PC-9 (cell line): ENCODE measurements at regions not wholly inside any gene's neighbourhood (a gene's known extent, or its start where the extent isn't known, plus 50 kb on each side); places are given as distances from the start of the nearest gene placed in this dataset.

ENCODE experiments used
- EZH2 ChIP-seq: fragments of 200-600 bp; sonication (generic); IDR thresholded peaks from 2 replicates; pipeline ENCODE4 v1.8.0; 2017; ENCODE audit warnings: antibody characterized with exemption, low read depth
- TF ChIP-seq, protein P1 (sequence below): fragments of 200-600 bp; sonication (generic); conservative IDR thresholded peaks from 2 replicates; pipeline ENCODE4 v1.6.1; 2017; ENCODE audit warnings: mixed run types, antibody characterized with exemption, mild to moderate bottlenecking, moderate library complexity

DNA sequence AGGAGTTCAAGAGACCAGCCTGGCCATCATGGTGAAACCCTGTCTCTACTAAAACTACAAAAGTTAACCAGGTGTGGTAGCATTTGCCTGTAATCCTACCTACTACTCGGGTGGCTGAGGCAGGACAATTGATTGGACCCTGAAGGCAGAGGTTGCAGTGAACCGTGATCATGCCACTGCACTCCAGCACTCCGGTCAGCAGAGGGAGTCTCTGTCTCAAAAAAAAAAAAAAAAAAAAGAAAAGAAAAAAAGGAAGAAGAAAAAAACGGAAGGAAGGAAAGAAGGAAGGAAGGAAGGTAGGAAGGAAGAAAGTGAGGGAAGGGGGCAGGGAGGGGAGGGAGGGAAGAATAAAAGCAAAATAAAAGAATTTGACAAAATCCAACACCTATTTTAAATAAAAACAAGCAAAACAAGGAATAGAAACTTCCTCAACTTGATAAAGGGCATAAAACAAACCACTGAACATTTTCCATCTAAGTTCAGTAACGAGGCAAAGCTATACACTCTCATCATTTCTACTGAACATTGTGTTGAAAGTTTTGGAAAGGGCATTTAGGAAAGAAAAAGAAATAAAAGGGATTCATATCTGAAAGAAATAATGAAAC lies 411.6 kb upstream of the SLITRK5 start:
- no peak for TF ChIP-seq EZH2
- TF ChIP-seq, protein P1, sequence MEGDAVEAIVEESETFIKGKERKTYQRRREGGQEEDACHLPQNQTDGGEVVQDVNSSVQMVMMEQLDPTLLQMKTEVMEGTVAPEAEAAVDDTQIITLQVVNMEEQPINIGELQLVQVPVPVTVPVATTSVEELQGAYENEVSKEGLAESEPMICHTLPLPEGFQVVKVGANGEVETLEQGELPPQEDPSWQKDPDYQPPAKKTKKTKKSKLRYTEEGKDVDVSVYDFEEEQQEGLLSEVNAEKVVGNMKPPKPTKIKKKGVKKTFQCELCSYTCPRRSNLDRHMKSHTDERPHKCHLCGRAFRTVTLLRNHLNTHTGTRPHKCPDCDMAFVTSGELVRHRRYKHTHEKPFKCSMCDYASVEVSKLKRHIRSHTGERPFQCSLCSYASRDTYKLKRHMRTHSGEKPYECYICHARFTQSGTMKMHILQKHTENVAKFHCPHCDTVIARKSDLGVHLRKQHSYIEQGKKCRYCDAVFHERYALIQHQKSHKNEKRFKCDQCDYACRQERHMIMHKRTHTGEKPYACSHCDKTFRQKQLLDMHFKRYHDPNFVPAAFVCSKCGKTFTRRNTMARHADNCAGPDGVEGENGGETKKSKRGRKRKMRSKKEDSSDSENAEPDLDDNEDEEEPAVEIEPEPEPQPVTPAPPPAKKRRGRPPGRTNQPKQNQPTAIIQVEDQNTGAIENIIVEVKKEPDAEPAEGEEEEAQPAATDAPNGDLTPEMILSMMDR: peak; percentile 55
